ENCODE measurements at regions not wholly inside any gene's neighbourhood (a gene's known extent, or its start where the extent isn't known, plus 50 kb on each side); places are given as distances from the start of the nearest gene placed in this dataset.

DNA sequence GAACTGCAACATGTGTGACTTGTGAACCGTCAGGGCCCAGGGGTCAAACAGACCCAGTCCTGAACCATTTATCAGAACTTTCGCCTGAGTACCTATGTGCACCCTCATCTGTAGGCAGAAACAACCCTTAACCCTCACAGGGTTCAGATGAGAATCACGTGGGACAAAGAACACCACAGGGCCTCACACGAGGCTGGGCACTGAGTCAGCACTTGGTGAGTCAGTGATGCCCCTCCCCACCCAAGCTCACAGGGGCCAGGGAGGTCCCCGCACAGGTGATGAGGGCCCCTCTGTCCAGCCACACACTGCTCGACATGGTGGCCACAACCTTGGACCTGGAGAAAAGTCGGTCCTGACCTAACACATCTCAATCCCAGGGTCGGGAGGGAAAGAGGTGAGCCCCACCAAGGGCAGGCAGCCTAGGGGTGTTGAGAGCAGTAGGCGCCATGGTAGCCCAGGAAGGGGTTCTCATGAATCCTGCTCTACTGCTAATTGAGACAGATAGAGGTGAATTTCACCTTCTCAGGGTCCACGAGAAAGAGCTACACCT is 176.4 kb downstream of the SHANK2 start:
- no peak overlapping the region for H3K4me3 ChIP-seq (replicated peaks in 1 of 2; ENCODE audit: low read depth in 2 of 2, low read length in 2 of 2)
- no peak for DNase-seq (ENCODE audit: low read depth in 2 of 2)
- TF ChIP-seq, protein P1, sequence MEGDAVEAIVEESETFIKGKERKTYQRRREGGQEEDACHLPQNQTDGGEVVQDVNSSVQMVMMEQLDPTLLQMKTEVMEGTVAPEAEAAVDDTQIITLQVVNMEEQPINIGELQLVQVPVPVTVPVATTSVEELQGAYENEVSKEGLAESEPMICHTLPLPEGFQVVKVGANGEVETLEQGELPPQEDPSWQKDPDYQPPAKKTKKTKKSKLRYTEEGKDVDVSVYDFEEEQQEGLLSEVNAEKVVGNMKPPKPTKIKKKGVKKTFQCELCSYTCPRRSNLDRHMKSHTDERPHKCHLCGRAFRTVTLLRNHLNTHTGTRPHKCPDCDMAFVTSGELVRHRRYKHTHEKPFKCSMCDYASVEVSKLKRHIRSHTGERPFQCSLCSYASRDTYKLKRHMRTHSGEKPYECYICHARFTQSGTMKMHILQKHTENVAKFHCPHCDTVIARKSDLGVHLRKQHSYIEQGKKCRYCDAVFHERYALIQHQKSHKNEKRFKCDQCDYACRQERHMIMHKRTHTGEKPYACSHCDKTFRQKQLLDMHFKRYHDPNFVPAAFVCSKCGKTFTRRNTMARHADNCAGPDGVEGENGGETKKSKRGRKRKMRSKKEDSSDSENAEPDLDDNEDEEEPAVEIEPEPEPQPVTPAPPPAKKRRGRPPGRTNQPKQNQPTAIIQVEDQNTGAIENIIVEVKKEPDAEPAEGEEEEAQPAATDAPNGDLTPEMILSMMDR (IDR thresholded peaks at IDR 0.05; ENCODE audit: low read depth, low read length) = no peak

DNA sequence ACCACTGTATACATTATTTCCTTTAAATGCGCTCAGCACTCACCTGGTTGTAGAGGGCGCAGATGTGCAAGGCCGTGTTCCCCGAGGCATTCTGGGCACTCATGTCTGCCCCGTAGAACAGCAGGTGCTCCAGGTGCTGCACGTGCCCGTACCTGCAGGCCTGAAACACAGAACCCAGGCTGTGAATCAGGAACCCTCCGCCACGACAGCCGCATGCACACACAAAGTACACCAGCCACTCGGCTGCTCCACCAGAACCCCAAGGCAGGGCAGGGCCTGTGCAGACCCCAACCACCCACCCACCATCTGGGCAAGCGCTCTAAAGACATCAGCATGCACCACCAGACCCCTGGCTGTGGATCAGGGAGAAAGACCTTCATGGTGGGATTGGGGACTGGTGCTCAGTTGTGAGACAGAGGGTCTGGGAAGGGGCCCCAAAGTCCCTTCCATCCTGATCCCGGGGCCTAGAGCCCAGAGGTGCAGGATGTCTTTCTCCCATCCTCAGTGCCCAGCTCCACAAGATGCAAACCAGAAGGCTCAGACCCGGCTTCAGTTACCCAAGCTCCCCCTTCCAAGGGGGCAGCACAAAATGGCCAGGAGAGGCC is 177.2 kb downstream of the SHANK2 start:
- no peak overlapping the region for H3K4me3 ChIP-seq (replicated peaks in 1 of 2; ENCODE audit: low read depth in 2 of 2, low read length in 2 of 2)
- DNase-seq (ENCODE audit: low read depth in 2 of 2) = no peak
- TF ChIP-seq, protein P1 (IDR thresholded peaks at IDR 0.05; ENCODE audit: low read depth, low read length) = no peak

DNA sequence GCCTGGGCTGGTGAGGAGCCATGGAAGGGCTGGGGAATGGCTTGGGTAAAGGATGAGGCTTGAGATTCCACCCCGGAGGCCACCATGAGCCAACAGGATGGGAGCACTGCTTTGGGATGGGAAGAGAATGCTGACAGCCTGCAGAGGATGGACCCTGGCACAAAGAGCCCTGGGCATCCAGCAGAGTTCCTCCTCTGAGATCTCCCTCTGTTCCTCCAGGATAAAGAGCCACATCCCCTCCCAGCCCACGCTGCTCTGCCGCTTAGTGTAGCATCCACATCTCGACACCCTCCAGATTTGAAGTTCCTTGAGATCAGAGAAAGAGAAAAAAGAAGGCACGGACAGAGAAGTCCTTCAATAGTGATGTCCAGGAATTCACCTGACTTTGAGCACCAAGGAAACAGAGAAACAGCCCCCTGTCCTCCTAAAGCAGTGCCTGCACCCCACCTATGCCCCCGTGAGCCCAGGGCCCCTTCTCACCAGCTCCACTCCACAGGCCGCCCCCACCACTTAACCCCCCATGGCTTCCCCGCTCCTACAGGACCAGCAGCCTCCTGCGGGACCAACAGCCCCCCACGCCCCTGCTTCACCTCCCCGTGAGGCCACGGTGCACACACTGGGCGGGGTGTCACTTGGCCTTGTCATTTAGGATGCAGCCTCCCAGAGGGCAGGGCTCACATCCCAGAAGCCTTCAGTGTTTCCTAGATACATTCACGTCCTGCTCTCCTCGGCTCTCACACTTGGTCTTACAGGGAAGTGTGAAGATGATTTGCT is 180.5 kb downstream of the SHANK2 start:
- no peak for DNase-seq (ENCODE audit: low read depth in 2 of 2)
- TF ChIP-seq, protein P1 (IDR thresholded peaks at IDR 0.05; ENCODE audit: low read depth, low read length) = no peak
- H3K4me3 ChIP-seq (replicated peaks in 1 of 2; ENCODE audit: low read depth in 2 of 2, low read length in 2 of 2) = no peak overlapping the region

DNA sequence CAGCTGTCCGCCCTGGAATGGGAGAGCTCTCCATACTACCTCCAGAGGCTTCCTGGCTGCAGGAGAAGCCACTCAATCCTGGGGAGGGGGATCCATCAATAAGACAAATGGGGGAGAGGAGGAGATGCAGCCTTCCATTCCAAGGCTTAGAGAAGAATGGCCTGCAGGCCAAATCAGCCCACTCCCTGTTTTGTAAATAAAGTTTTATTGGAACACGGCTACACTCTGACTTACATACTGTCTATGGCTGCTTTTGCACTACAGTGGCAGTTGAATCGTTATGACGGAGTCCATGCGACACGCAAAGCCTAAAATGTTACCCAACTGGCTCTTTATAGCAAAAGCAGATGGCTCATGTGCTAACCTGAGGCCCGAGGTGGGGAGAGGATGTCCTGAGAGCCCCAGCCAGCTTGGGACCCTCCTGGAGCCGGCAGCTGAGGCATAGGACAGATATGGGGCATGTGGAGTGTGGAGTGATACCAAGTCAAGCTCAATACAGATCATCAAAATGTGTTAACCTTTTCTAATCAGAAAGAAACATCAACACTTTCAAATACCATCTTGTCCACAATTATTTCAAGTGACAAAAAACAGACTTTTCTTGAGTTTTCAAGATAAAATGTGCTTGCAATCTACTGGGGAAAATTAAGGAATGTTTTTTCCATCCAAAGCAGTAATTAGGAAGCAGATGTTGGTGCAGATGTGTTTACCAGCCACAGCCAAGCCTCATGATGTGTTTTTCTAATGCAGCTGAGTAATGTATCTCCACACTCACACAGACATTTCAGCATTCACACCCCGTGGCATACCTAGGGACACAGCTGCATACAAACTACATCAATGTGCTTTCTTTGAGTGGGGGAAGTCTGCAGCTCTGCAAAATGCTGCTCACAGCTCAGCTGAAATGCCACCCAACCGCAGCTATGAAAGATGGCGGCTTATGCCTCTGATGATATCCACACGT is 181.6 kb downstream of the SHANK2 start:
- no peak for DNase-seq (ENCODE audit: low read depth in 2 of 2)
- TF ChIP-seq, protein P1 (IDR thresholded peaks at IDR 0.05; ENCODE audit: low read depth, low read length) = no peak
- H3K4me3 ChIP-seq (replicated peaks in 1 of 2; ENCODE audit: low read depth in 2 of 2, low read length in 2 of 2) = no peak overlapping the region

DNA sequence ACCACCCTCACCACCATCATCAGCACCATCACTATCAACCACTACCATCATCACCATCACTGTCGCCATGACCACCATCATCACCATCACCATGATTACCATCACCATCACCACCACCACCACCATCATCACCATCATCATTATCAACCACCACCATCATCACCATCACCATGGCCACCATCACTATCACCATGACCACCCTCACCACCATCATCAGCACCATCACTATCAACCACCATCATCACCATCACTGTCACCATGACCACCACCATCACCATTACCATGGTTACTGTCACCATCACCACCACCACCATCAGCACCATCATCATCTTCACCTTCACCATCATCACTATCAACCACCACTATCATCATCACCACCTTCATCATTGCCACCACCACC is 183.4 kb downstream of the SHANK2 start:
- no peak for DNase-seq (ENCODE audit: low read depth in 2 of 2)
- TF ChIP-seq, protein P1 (IDR thresholded peaks at IDR 0.05; ENCODE audit: low read depth, low read length) = no peak
- H3K4me3 ChIP-seq (replicated peaks in 1 of 2; ENCODE audit: low read depth in 2 of 2, low read length in 2 of 2) = no peak overlapping the region

DNA sequence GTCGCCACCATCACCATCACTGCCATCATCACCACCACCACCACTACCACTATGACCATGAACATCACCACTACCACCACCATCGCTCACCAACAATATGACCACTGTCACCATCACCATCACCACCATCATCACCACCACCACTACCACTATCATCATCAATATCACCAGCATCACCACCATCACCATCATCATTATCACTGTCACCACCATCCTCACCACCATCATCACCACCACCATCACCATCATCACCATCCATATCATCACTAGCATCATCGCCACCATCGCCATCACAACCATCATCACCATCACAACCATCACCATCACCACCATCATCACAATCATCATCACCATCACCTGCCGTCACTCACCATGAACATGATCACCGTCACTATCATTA is 184.6 kb downstream of the SHANK2 start:
- no peak for DNase-seq (ENCODE audit: low read depth in 2 of 2)
- no peak overlapping the region for H3K4me3 ChIP-seq (replicated peaks in 1 of 2; ENCODE audit: low read depth in 2 of 2, low read length in 2 of 2)
- TF ChIP-seq, protein P1 (IDR thresholded peaks at IDR 0.05; ENCODE audit: low read depth, low read length) = no peak
